IMR-90 (cell line): ENCODE measurements at regions not wholly inside any gene's neighbourhood (a gene's known extent, or its start where the extent isn't known, plus 50 kb on each side); places are given as distances from the start of the nearest gene placed in this dataset.

Source experiments
- BHLHE40 ChIP-seq: fragments of 150-350 bp; IDR thresholded peaks from 2 replicates; pipeline ENCODE4 v1.6.1; 2016; ENCODE audit warnings: mild to moderate bottlenecking, low read depth, low read length
- CHD1 ChIP-seq: IDR thresholded peaks from 2 replicates; pipeline ENCODE4 v1.6.1; 2012; ENCODE audit warnings: low read depth, low read length, improper control_type of control experiment
- MAFK ChIP-seq: IDR thresholded peaks from 2 replicates; pipeline ENCODE4 v1.6.1; 2012; ENCODE audit warnings: low read depth, low read length, improper control_type of control experiment
- MXI1 ChIP-seq: IDR thresholded peaks from 2 replicates; pipeline ENCODE4 v1.6.1; 2012; ENCODE audit warnings: low read depth, mild to moderate bottlenecking, low read length, moderate library complexity, borderline replicate concordance
- POLR2A ChIP-seq: IDR thresholded peaks from 2 replicates; pipeline ENCODE4 v1.6.1; 2012; ENCODE audit warnings: mild to moderate bottlenecking, low read depth, low read length
- RAD21 ChIP-seq: IDR thresholded peaks from 2 replicates; pipeline ENCODE4 v1.6.1; 2012; ENCODE audit warnings: low read length, improper control_type of control experiment
- RCOR1 ChIP-seq: IDR thresholded peaks from 2 replicates; pipeline ENCODE4 v1.6.1; 2012; ENCODE audit warnings: mild to moderate bottlenecking, low read length, improper control_type of control experiment; ENCODE audit not compliant: insufficient replicate concordance
- RFX5 ChIP-seq: IDR thresholded peaks from 2 replicates; pipeline ENCODE4 v1.8.0; 2012; ENCODE audit warnings: low read depth, mild to moderate bottlenecking, low read length, moderate library complexity
- TF ChIP-seq, protein P1 (sequence below): conservative IDR thresholded peaks from 2 replicates; pipeline ENCODE4 v1.5.1; 2012; ENCODE audit warnings: mild to moderate bottlenecking, low read depth, low read length, improper control_type of control experiment
- TF ChIP-seq, protein P2 (sequence below): fragments of 150-350 bp; IDR thresholded peaks from 2 replicates; pipeline ENCODE4 v1.6.1; 2017; ENCODE audit warnings: mild to moderate bottlenecking, antibody characterized with exemption, low read length, low read depth

DNA sequence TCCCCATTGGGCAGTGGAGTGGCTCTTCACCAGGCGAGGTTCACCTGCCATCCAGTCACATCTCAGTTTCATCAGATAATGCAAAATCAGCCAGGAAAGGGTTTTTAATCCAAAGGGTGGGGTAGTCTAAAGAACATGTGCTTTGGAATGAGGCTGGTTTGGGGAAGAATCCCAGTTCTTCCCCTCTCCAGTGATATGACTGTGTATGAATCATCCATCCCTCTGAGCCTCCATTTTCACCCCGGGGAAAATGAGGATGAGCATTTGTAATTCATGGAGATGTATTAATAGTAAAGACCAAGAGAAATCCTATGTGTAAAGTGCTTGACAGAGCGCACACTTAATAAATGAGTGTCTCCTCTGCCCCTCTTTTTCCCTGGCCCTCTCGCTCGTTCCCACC lies 215.1 kb upstream of the FGGY start:
- no peak for TF ChIP-seq BHLHE40
- TF ChIP-seq, protein P1, sequence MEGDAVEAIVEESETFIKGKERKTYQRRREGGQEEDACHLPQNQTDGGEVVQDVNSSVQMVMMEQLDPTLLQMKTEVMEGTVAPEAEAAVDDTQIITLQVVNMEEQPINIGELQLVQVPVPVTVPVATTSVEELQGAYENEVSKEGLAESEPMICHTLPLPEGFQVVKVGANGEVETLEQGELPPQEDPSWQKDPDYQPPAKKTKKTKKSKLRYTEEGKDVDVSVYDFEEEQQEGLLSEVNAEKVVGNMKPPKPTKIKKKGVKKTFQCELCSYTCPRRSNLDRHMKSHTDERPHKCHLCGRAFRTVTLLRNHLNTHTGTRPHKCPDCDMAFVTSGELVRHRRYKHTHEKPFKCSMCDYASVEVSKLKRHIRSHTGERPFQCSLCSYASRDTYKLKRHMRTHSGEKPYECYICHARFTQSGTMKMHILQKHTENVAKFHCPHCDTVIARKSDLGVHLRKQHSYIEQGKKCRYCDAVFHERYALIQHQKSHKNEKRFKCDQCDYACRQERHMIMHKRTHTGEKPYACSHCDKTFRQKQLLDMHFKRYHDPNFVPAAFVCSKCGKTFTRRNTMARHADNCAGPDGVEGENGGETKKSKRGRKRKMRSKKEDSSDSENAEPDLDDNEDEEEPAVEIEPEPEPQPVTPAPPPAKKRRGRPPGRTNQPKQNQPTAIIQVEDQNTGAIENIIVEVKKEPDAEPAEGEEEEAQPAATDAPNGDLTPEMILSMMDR, result no peak
- no peak for TF ChIP-seq CHD1
- TF ChIP-seq RFX5, result no peak
- no peak for TF ChIP-seq RAD21
- TF ChIP-seq, protein P2, sequence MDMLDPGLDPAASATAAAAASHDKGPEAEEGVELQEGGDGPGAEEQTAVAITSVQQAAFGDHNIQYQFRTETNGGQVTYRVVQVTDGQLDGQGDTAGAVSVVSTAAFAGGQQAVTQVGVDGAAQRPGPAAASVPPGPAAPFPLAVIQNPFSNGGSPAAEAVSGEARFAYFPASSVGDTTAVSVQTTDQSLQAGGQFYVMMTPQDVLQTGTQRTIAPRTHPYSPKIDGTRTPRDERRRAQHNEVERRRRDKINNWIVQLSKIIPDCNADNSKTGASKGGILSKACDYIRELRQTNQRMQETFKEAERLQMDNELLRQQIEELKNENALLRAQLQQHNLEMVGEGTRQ, result no peak
- no peak for TF ChIP-seq POLR2A
- no peak for TF ChIP-seq RCOR1
- no peak for TF ChIP-seq MAFK
- no peak for TF ChIP-seq MXI1
